Activated T-cell treated with anti-CD3 and anti-CD28 coated beads, Interleukin-2, amount 50 U/mL, for 72 hours (primary cell): ENCODE measurements at regions not wholly inside any gene's neighbourhood (a gene's known extent, or its start where the extent isn't known, plus 50 kb on each side); places are given as distances from the start of the nearest gene placed in this dataset.

Experiments
- ATAC-seq, 2 donors: fragments of 150-1000 bp; cut with Tn5 transposase; replicated peaks in 1 of 2; 2 replicates each; pipeline ENCODE4 v1.10.0; 2021; ENCODE audit warnings: moderate library complexity in 2 of 2, mild to moderate bottlenecking in 1 of 2
- DNase-seq, 2 donors: peaks; one replicate each; pipeline ENCODE4 v3.0.0; 2021 to 2022; ENCODE audit warnings: mixed read lengths in 1 of 2
- H3K27ac Mint-ChIP-seq: one replicate; pipeline ENCODE4 v1.8.0; 2022; ENCODE audit warnings: mild to moderate bottlenecking, moderate library complexity, mixed read lengths
- H3K27me3 Mint-ChIP-seq: one replicate; pipeline ENCODE4 v1.8.0; 2022; ENCODE audit warnings: low read depth, mixed read lengths
- H3K36me3 Mint-ChIP-seq, 2 donors: one replicate each; pipeline ENCODE4 v1.8.0; 2022; ENCODE audit warnings: mixed read lengths in 2 of 2, mild to moderate bottlenecking in 1 of 2; ENCODE audit not compliant: insufficient read depth in 2 of 2
- H3K4me1 Mint-ChIP-seq: one replicate; pipeline ENCODE4 v1.8.0; 2022; ENCODE audit warnings: low read depth, mixed read lengths
- H3K4me3 Mint-ChIP-seq, 2 donors: one replicate each; pipeline ENCODE4 v1.8.0; 2022; ENCODE audit warnings: mild to moderate bottlenecking in 2 of 2, mixed read lengths in 2 of 2, moderate library complexity in 2 of 2
- H3K9me3 Mint-ChIP-seq, 2 donors: one replicate each; pipeline ENCODE4 v1.8.0; 2022; ENCODE audit warnings: mixed read lengths in 2 of 2

DNA sequence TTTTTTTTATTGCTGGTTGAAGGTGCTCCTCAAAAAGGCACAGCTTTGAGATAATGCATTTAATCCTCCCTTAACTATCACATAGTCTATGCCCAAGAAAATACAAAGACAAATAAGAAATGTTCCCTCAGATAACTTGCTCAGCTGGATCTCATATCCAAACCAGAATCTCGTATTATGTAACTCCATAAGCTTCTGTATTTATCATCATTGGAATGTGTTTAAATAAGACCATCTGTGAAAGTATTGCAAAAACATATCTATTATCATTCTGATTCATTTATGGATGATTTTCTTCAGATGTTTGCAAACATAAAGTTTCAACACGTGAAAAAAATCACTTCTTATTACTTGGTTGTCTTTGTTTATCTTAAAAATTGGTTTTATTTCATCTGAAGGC lies 190.9 kb downstream of the IRS2 start:
- Mint-ChIP-seq H3K36me3 (no peaks in the 10 kb centered on the region), H3K27me3 (peaks cover 20% of the 10 kb centered on the region), H3K27ac (no peak overlapping the region), H3K4me3 (no peak overlapping the region), H3K4me1 (no peaks in the 10 kb centered on the region), H3K9me3 (no peaks in the 10 kb centered on the region)
- DNase-seq (no peak), ATAC-seq (no peak)

DNA sequence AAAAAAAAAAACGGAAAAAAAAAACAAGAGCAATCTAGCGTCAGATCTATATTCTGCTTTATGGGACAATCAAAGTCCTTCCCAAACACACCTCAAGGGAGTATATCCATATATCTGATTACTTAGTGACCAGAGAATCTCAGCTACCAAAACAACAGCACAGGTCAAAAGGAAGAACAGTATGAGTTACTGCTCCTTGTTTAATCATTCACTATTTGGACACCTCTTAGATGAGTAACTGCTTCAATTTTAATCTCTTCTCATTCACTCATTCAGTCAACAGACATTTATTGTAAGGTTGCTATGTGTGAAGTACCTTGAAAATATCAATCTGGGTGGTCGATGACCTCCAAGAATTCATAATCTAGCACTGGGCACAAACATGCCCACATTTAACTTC lies 193.2 kb downstream of the IRS2 start:
- no peak for DNase-seq
- H3K27me3 Mint-ChIP-seq = peaks cover 13% of the 10 kb centered on the region
- H3K4me3 Mint-ChIP-seq = no peak overlapping the region
- H3K4me1 Mint-ChIP-seq = no peaks in the 10 kb centered on the region
- no peak overlapping the region for H3K27ac Mint-ChIP-seq
- ATAC-seq = no peak
- no peaks in the 10 kb centered on the region for H3K9me3 Mint-ChIP-seq
- H3K36me3 Mint-ChIP-seq = no peaks in the 10 kb centered on the region

DNA sequence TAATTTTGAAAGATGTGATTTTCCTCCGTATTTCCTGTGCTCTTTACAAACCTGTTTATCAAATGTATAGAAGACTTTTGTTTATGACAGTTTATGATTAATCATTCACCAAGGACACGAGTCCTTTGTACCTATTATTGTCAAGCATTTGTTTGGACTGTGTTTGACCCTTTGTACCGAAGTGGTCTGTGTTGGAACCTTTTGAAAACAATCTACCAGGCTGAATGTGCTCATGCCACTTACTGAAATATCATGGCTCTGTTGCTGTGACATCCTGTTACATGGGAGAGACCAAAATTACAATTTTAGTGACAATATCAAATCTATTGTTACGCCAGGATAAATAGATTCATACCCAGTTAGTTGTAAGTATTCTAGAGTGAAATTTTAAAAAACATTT lies 193.6 kb downstream of the IRS2 start:
- no peak for DNase-seq
- Mint-ChIP-seq H3K9me3 (no peaks in the 10 kb centered on the region), H3K4me1 (no peaks in the 10 kb centered on the region), H3K27ac (no peak overlapping the region), H3K36me3 (no peaks in the 10 kb centered on the region), H3K27me3 (peaks cover 13% of the 10 kb centered on the region), H3K4me3 (no peak overlapping the region)
- no peak for ATAC-seq

DNA sequence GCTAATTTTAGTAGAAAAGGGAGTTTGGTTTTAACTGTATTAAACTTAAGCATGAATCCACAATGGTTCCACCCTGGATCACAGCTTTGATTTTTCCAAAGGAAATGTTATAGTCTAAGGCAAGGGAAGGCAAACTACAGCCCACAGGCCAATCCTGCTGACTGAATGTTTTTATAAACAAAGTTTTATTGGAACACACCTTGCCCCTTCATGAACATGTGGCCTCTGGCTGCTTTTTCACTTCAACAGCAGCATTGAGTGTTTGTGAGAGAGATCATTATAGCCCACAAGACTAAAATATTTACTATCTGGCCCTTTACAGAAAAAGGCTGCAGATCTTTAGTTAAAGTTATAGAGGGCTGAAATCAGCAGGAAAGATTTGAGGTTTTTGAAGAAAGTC lies 198.7 kb downstream of the IRS2 start:
- Mint-ChIP-seq H3K9me3 (no peaks in the 10 kb centered on the region), H3K27ac (no peak overlapping the region), H3K4me1 (no peaks in the 10 kb centered on the region), H3K4me3 (no peak overlapping the region), H3K36me3 (no peaks in the 10 kb centered on the region), H3K27me3 (peaks cover 20% of the 10 kb centered on the region)
- no peak for DNase-seq
- ATAC-seq = no peak

DNA sequence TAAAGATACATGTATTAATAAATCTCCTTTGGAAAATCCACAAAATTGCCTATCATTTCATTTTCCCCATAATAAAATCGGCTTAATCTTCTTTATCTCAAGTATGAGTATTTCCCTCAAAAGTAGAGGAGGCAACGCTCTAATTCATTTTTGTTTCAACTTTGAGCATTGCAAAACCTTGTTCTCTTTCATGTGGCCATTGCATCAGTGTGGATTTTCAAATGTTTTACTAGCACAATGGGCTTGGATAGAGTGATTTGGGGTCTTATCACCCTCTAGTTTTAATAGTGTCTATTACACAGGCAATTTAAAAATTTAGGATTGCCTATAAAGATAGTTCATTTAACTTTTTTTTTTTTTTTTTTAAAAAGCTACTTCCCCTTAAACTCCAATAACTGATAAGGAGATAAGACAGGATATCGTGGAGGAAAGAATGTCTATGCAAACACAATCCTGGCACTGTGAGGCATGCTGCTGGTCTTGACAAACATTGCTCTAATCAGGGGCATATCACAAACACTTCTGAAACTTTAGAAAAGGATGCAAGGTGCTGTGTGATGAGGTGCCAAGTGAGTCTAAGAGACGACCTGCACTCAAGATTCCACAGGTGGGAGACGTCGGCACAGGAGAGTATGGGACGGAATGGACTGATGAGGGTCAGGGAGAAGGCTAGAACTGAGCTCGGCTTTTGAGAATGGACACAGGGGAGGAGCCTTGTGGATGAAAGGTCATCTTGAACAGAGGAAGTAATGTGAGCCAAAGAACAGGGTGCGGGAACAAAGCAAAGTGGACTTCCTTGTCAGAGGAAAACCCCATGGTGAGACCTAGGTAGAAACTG lies 199.7 kb downstream of the IRS2 start:
- no peak for DNase-seq
- ATAC-seq = no peak

DNA sequence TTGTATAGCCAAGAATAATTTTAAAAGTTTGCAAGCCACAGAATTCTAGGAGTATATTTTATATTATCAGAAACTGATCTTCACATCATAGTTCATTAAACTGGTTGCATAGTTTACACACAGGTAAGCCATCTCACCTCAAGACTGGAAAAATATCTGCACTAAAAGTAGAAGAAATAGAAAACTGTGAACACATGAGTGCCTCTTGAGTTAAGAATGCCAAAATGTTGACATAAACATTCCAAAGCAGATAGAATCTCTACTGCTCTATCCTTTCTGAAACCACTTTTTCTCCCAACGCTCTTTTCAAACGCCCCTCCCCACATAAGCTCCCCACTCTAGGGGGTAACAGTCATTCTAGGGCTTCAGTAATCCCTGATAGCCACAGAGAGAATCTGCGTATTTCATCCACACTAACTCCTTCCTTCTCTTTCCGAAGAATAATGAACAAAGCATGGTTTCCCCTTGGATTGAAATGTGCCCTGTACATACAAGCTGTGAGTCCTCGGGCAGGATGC lies 201.5 kb downstream of the IRS2 start:
- ATAC-seq (no peak), DNase-seq (no peak)
- Mint-ChIP-seq H3K36me3 (no peaks in the 10 kb centered on the region), H3K9me3 (peaks cover 0 to 2% of the 10 kb centered on the region in 2 donors), H3K4me1 (no peaks in the 10 kb centered on the region), H3K4me3 (no peak overlapping the region), H3K27ac (no peak overlapping the region), H3K27me3 (peaks cover 19% of the 10 kb centered on the region)

More for the DNA sequence above, 199.7 kb downstream of the IRS2 start:
- H3K36me3 Mint-ChIP-seq = no peaks in the 10 kb centered on the region
- no peaks in the 10 kb centered on the region for H3K9me3 Mint-ChIP-seq
- peaks cover 19% of the 10 kb centered on the region for H3K27me3 Mint-ChIP-seq
- H3K4me3 Mint-ChIP-seq = no peak overlapping the region
- H3K27ac Mint-ChIP-seq = no peak overlapping the region
- no peaks in the 10 kb centered on the region for H3K4me1 Mint-ChIP-seq

DNA sequence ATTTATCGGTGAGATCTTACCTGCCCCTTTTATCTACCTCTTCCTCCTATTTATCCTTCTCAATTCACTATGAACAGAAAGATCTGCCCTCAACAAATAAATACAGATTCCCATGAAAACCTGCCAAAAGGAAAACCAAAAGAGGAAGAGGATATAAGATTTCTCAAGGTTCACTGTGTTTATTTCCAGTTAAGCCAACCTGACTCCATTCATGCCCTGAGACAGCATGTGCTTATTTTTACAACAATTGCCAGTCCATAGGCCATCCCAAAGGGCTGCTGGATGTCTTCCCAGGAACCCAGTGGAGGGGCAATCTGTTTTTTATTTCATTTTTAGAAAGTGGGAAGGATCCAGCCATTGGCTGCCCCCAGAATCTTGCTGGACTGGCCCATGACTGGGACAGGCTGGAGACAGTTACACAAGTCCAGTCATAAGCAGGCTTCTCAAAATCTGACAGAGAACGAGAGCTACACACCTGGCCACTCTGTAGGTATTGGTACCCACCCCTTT lies 209.1 kb downstream of the IRS2 start:
- Mint-ChIP-seq H3K27ac (no peak overlapping the region), H3K4me1 (no peaks in the 10 kb centered on the region), H3K4me3 (no peak overlapping the region), H3K27me3 (no peaks in the 10 kb centered on the region), H3K36me3 (no peaks in the 10 kb centered on the region), H3K9me3 (peaks cover 0 to 2% of the 10 kb centered on the region in 2 donors)
- no peak for DNase-seq
- no peak for ATAC-seq

DNA sequence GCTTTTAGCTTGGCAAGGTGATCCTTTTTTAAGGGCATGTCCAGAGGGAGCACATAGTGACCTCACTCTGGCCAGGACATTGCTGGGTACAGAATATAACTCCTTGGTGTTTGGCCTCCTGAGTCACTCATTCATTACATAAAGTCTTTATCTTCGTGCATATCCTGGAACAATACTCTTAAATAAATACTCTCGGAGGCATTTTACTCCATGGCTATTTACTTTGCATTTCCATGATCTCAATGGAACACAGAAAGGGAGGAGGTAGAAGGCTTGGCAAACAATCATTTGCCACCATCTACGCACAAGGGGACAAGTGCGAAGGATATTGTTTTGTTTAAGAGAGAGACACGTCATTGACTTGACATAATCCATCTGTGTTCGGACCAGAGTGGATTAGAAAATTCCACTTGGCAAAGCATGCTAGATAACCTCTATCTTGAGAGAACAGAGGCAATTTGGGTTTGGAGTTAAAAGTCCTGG lies 210.0 kb downstream of the IRS2 start:
- Mint-ChIP-seq H3K4me1 (peaks cover 1% of the 10 kb centered on the region), H3K4me3 (no peak overlapping the region), H3K9me3 (peaks cover 0 to 2% of the 10 kb centered on the region in 2 donors), H3K36me3 (no peaks in the 10 kb centered on the region), H3K27me3 (no peaks in the 10 kb centered on the region), H3K27ac (no peak overlapping the region)
- no peak for ATAC-seq
- no peak for DNase-seq

DNA sequence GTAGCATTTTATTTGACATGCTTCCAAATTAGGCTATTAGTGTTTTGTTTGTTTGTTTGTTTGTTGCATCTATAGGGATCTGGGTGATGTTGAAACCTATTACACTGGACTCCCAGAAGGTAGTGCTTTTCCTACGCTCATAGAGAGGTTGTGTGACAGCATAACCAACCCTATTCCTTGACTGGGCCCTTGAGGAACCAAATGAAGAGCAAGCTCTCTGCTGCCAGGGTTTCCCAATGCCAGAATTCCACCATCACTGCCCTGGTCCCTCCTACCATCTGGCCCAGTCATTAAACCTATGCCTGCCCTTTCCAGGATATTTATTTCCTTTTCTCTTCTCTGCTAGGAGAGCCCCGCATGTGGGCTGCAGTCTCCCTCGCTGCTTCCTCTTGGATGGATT lies 210.6 kb downstream of the IRS2 start:
- Mint-ChIP-seq H3K4me3 (no peak overlapping the region), H3K27me3 (no peaks in the 10 kb centered on the region), H3K4me1 (peaks cover 7% of the 10 kb centered on the region), H3K27ac (no peak overlapping the region), H3K9me3 (peaks cover 0 to under 1% of the 10 kb centered on the region in 2 donors), H3K36me3 (no peaks in the 10 kb centered on the region)
- no peak for ATAC-seq
- no peak for DNase-seq

DNA sequence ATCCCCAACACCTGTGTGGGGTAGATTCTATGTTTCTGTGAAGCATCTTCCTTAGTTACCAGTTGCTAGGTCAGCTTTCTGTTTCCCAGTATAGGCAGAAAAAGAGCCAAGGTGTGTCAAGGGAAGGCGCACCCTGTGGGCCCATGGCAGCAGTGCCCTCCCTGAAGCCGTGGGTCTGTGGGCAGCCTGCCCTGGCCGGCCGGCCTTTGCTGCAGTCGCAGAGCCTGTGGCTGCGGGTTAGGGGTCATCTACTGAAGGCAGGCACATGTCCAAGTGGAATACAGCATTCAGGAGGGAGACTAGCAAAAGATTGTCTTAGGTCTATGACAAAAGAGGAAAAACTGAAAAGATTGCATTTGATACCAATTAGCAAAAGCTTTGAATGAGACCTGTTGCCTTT lies 214.0 kb downstream of the IRS2 start:
- H3K27ac Mint-ChIP-seq = no peak overlapping the region
- H3K27me3 Mint-ChIP-seq = no peaks in the 10 kb centered on the region
- DNase-seq (no peak), ATAC-seq (no peak)
- H3K9me3 Mint-ChIP-seq = no peaks in the 10 kb centered on the region
- H3K4me1 Mint-ChIP-seq = peaks cover 15% of the 10 kb centered on the region
- no peak overlapping the region for H3K4me3 Mint-ChIP-seq
- no peaks in the 10 kb centered on the region for H3K36me3 Mint-ChIP-seq

DNA sequence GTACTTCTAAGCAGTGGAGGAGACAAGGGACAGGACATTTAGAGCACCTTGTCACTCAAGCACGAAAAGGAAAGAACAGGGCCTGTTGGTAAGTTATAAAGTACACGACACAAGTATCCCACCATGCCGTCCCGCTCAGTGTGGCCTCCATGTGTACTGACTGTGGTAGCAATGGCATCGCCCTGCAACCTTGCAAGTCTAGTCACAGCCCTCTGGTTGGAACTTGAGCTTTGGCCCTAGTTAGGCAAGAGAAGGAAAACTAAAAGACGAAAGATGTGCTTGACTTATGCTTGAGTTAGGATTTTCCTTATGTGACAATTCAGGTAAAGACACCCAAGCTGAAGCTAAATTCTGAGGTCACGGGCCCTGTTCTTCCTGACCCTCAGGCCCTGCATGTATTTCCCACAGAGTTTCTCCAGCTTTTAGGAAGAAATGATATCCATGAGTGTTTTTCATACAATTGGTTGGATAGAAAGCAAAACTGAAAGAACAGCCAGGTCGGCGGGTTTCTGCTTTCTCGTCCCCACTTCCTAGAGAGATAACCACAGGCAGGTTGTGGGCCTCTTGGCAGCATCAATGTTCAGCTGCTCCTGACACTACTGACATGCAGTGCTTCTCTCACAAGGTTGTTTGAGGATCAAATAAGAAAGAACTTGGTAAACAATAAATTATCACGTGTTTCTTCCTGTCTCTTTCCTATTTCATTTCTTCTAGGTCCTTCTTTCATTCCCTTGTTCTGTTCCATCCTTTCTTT lies 216.2 kb downstream of the IRS2 start:
- peak; percentile 29 to 31 for DNase-seq
- H3K9me3 Mint-ChIP-seq = no peaks in the 10 kb centered on the region
- H3K27ac Mint-ChIP-seq = no peak overlapping the region
- peak; percentile 66 to 72 for ATAC-seq
- peak overlapping the region; percentile 40 to 47 for H3K4me3 Mint-ChIP-seq
- peaks cover 15% of the 10 kb centered on the region for H3K4me1 Mint-ChIP-seq
- no peaks in the 10 kb centered on the region for H3K36me3 Mint-ChIP-seq
- no peaks in the 10 kb centered on the region for H3K27me3 Mint-ChIP-seq

DNA sequence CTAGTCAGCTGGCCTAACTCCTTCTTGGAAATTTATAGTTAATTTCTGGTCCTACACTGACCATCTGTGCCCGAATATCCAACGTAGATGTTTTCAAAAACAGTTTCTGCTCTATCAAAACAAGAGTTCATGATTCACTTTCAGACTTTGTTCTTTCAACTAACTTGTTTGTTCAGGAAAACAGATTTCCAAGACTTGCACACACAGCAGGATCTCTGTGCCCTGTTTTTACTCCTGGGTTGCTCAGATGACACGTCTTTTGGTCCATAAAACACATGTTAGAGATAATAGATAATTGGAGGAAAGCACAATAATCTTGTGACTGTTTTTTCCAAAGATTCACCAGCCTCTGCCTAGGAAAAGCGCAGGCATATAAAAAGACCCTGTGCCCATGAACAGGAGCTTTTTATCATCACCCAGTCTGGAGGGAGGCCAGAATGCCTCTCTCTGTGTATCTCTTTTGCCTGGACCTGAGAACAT lies 218.0 kb downstream of the IRS2 start:
- Mint-ChIP-seq H3K27me3 (no peaks in the 10 kb centered on the region), H3K27ac (no peak overlapping the region), H3K9me3 (no peaks in the 10 kb centered on the region), H3K4me1 (peaks cover 15% of the 10 kb centered on the region), H3K36me3 (no peaks in the 10 kb centered on the region), H3K4me3 (no peak overlapping the region)
- DNase-seq = no peak
- ATAC-seq = no peak

DNA sequence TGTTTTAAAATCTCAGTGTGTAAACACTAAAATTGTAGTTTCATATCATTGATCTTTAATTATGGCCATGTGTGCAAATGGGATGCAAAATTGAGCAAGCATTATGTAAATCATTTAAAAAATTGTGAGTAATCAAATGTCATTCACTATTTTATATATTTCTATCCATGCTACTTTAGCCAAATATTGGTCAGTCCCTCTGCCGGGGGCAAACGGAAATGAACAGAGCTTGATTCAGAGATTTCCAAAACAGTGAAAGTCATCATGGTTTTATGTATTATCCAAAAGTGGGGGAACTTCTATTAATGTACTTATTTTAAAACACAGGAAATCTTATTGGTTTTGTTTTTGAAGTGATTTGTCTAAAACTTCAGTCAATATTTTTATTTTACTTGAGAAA lies 219.1 kb downstream of the IRS2 start:
- Mint-ChIP-seq H3K36me3 (no peaks in the 10 kb centered on the region), H3K4me3 (no peak overlapping the region), H3K27ac (no peak overlapping the region), H3K4me1 (peaks cover 15% of the 10 kb centered on the region), H3K27me3 (no peaks in the 10 kb centered on the region), H3K9me3 (no peaks in the 10 kb centered on the region)
- no peak for ATAC-seq
- DNase-seq = no peak
